NCI-H82 (cell line): ENCODE measurements at regions not wholly inside any gene's neighbourhood (a gene's known extent, or its start where the extent isn't known, plus 50 kb on each side); places are given as distances from the start of the nearest gene placed in this dataset.
"Not testable (repeated sequence)": the region's sequence is repeated elsewhere in the genome, so short reads cannot be mapped to it uniquely, and the experiment has no call there.

Experiments used
- DNase-seq: peaks from one replicate; lab custom pipeline; 2025; lab: John Stamatoyannopoulos, UW

DNA sequence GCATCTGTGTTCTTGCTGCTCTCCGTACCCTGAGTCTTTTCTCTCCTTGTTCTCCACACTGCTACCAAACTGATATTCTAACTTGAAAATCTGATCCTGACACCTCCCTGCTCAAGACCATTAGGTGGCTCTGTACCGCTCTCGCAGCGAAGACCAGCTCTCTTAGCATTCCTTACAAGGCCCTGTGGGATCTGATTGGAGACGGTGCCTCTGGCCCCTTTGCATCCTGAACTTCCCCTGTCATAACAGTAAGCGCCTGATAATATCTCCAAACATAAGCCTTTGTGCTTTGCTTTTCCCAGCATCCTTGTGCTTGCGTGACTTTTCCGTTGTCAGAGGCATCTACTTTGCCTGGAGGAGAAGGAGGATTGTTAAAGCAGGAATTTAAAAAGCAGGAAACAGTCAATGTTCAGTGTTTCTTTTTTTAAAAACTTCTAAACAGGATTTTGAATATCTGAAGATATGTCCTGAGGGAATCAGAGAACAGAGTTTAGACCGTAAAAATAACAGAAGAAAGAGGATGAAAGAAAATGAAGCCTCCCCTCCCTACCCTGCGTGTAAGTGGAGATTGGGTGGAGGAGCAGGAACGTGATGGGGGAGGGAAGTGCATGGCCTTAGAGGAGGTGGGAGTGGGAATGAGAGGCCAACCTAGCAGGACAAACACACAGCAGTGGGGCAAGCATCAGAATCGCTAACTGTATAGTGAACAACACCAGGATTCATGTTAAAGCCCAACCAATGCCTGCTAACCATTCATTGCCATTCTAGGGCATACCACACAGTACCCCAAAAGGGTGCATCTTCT, 89.2 kb upstream of the STMND1 start:
- DNase-seq: no peak

DNA sequence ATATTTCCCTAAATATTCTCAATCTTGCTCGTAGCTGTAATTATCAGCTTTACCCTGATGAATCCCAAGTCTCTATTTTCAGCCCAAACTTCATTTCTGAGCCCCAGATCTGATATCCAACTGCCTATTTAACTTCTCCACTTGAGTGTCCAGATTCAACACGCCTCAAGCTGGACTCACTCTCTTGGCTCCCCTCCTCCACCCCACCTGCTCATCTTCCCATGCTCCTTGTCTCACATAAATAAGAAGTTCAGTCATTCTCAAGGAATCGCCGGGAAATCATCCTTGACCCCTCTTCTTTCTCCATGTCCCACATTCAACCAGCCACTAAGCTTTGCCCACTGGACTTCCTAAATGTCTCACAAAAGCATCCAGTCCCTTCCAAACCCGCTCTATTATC, 89.9 kb upstream of the STMND1 start:
- no peak for DNase-seq

DNA sequence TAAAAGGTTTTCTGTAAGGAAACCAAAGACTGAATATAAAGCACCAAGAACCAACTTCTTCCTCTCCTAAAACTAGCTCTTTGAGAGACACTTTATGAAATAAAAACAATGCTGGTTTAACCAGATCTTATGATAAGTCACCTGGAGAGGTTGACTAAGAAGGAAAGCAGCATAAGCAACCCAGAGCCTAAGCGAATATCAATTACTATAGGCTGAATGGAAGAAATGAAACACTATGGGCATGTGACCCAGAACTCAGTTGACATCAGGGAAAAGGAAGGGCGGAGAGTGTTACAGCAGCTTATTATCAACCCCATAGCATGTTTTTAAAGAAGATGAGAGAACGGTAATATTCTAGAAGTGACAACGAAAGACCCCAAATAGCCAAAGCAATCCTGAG, 94.1 kb upstream of the STMND1 start:
- no peak for DNase-seq

DNA sequence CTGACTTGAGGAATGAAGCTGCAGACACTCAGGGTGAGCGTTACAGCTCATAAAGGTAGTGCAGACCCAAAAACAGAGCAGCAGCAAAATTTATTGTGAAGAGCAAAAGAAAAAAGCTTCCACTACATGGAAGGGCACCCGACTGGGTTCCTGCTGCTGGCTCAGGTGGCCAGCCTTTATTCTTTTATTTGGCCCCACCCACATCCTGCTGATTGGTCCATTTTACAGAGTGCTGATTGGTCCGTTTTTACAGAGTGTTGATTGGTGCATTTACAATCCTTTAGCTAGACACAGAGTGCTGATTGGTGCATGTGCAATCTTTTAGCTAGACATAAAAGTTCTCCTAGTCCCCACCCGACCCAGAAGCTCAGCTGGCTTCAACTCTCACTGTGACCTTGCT, 95.3 kb upstream of the STMND1 start:
- no peak for DNase-seq

DNA sequence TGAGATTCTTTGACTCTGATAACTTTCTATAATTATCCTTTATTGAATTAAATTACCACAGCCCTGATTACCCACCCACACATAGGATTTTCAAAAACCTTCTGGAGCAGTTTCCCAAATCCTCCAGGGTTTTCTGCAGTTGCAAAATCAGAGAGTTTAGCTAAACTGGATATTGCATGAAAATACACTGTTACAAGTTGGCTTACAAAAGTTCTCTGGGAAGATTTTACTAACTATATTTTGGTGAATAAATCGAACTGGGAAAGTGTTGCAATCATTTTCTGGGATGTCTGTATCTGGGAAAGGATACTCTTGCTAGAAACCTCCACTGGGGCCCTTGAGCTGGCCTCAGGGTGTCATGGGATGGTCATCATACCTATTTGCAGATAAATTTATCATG, 97.6 kb upstream of the STMND1 start:
- DNase-seq: no peak

DNA sequence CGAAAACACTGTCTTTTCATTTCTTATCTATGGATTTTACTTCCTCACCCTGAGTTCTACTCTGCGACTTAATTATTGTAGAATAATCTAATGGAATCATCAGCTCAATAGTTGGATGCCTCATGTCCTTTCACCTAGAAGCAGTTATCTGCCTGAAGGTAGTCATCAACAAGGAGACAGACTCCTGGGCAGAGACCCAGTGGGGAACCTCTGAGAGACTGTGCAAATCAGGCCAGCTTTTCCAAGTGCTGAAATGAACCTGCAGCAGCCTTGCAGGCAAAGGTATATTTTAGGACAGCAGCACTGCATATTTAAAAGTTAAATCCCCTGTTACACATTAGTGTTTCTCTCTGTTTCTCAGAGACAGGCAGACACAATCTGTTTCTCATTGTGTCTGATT, 99.7 kb upstream of the STMND1 start:
- no peak for DNase-seq

DNA sequence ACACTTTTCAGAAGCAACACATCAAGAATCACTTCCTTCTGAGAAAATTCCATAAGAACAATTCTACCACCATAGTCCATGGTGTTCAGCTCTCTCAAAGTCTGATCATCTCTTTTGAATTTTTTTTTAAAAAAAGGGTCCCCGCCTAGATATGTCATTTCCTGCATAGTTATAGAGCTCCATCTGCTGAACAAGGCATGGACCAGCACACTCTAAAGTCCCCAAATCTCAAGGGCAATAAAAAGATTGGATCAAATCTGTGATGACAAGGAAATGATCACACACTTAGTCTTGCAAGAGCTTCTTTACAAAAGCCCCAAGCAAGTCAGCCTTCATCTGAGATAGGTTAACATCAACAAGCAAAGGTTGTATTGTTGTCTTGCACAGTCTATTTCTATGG, 100.7 kb upstream of the STMND1 start:
- DNase-seq: no peak

DNA sequence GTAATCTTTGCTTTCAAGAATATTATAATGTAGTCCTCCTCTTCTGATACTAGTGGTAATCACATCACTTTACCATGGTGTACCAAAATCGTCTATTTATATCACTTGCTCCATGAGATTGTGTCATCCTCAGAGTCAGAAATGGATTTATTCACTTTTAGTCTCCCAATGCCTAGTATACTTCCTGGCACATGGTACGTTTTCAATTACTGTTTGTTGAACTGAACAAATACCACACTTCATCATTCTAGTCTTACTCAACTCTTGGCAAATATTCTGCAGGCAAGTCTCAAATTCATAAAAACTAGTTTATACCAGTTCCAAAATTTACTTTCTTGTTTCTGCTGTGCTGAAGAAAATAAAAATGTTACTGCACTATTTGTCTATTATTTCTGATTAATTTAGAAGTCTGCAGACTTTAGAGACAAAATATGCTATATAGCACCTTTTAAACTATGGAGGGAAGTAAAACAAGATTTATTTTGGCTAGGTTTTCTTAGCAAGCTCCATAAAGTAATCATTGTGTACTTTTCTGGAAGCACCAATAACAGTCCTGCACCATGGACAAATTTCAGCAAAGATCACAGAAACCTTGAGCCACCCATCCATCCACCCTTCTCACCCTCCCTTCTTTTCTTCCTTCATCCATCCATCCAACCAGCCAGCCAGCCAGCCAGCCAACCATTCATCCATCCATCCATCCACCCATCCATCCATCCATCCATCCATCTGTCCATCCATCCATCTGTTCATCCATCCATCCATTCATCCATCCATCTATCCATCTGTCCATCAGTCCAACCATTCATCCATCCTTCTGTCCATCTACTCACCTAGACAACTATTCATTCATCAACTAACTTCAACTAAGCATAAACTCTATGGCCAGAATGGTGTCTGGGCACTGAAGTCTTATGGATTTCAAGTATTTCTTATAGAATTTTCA, 102.1 kb upstream of the STMND1 start:
- no peak for DNase-seq

DNA sequence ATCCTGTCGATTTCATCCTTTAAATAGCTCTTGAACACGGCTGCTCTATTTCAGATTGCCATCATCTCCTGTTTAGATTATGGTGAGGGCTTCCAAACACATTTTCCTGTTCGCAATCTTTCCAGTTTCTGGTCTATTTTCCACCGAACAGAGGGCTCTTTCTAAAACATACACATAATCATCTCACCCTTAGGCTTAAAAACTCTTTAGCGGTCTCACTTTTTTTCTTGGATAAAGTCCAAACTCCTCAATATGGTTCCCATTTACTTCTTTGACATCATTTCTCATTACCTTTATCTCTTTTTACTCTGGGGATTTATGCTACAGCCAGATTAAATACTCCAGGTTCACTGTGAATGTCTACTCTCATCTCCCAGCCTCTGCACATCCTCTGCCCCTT, 103.4 kb upstream of the STMND1 start:
- DNase-seq: no peak

DNA sequence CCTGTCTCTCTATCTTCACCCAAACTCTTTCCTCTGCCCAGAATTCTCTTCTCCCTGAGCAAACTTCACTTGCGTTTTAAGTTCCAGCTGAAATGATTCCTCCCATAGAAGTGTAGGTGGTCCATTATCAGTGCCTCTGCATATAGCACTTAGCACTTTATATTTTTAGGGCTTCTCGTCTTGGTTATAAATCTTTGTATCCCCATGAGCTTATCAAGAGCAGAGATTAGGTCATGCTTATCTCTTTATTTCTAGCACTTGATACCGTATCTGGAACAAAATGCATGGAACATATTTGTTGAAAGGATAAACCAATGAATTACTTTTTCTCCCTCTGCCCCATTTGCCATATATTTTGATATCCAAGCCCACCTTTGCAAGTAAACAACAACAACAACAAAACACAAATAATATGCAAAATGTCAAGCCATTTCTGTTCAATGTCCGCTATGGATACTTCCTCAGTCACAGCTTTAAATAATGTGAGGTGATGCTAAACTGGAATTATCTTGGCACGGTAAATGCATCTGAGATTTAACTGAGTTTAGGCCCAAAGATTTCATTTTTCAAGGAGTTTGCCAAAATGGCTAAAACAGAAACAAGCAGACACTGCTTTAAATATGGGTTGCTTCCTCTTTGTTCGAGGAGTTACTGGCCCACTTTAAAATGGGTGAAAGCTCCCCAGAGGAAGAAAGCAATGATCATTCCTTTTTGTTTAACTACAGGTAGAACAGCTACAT, 106.2 kb upstream of the STMND1 start:
- DNase-seq: no peak

DNA sequence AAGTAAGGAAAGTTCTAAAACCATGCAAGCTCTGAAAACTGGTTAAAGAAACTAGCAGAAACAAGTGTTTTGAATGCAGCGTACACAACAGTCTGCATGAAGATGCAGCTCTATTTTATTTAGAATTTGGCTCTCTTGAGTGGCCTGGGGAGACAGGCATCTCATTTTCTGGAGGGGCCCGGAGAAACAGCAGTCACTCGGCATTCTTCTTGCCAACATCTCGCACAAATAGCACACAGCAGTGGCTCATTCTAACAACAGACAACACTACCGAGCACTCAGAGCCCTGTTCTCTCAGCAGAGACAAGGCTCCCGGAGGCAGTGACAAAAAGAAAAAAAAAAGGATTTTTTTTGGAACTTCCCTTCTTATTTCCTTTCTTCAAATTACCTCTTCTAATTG, 108.5 kb upstream of the STMND1 start:
- DNase-seq: no peak

DNA sequence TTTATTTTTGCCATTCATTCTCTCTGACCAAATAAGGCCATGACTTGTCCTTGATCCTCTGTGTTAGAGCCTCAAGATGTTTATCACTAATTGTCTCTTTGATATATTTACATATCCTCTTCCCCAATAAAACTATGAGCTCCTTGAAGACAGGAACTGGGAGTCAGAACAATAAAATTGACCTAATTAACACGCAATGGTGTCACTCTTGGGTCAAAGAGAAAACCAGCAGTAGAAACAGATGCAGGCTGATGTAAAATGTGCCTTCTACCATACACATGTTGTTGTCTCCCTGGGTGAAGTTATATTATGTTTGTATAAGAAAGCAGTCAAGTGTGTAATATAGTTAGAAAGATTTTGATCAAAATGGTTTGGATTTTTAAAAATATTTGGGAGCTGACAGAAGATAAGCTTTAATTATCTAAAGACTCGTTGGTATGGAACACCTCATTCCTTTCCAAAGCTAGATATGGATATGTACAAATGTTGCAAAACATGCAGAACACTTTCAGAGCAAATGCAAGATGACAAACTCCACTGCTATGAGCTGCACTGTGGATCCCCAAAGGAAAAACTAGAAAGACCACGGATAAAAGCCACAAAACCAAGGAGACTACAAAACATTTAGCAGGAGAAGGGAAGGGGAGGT, 109.7 kb upstream of the STMND1 start:
- DNase-seq: no peak

DNA sequence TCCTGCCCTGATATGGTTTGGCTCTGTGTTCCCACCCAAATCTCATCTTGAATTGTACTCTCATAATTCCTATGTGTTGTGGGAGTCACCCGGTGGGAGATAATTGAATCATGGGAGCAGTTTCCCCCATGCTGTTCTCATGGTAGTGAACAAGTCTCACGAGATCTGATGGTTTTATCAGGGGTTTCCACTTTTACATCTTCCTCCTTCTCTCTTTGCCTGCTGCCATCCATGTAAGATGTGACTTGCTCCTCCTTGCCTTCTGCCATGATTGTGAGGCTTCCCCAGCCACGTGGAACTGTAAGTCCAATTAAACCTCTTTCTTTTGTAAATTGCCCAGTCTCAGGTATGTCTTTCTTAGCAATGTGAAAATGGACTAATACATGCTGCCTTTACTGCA, 111.9 kb upstream of the STMND1 start:
- DNase-seq: not testable (repeated sequence)

DNA sequence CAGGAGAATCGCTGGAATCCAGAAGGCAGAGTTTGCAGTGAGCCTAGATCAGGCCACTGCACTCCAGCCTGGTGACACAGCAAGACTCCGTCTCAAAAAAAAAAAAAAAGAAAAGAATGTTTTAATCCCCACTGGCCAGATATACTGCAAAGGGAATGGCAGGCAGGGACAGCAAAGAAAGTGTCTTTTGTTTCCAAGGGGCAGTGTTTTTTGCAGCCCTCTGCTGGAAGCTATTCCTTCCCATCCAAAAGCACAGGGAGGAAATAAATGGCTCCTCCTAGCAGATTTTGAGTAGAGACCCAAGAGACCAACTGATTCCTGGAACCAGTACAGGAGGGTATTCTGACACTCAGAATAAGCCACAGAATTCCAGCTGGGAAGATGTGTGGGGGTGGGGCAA, 112.5 kb upstream of the STMND1 start:
- DNase-seq: no peak

DNA sequence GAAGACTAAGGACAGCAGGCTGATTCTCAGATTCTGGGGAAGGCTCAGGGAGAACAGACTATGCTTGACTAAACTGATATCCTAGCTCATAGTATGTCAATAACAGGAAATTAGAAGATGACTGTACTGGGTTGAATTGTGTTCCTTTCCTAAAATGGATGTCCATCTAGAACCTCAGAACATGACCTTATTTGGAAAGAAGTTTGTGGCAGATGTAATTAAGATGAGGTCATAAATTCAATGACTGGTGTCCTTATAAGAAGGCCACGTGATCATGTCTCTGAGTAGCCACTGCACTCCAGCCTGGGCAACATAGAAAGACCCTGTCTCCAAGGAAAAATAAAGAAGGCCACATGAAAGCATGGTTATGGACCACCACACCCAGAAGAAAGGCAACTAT, 113.9 kb upstream of the STMND1 start:
- DNase-seq: no peak

DNA sequence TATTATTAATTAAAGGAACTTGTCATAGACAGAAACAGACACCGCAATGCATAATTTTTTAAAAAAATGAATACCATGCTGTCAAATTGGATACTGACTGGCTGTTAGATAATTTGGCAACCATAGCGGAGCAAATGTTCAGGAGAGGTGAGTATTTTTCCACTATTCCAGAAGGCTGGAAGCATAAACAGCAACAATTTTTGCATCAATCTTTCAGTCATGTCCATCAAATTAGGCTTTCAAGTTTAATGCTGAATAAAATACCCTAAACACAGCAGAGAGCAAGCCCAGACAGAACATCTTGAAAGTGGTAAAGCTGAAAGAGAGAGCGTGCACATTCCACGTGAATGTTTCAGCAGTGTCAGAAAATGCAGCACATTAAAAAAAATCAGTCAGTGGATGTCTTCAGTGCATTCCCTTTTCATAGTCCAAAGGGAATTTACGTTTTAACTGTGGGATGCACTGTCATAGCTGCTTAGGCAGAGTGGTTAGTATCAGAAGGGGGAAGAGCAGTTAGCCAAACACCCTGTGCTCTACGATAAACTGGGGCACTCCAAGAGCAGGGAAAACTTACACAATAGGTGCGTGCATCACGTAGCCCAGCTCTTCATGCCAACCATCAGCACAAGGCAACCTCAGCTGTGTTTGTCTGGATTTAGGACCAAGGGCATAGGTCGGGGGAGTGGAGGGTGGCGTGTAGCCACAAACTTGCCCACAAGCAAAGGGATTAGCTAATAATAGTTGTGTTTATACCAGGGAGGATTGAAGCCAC, 116.2 kb upstream of the STMND1 start:
- no peak for DNase-seq

DNA sequence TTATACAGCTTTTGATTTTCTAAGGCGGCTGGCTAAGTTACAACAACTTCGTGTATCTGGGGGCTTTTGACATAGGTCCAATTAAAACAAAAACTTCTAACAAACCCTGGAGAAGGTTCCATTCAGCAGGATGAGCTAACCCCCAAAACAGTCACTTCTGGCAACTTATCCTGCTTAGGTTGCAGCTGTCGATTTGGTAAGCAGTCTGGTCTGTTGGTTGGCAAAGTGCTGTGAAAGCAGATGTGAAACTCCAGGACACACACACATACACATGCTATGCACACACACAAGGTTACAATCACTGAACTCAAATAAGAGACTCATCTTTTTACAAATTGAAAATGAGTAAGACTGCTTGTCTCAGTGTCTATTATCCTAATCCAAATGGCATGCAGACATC, 119.0 kb upstream of the STMND1 start:
- DNase-seq: no peak

DNA sequence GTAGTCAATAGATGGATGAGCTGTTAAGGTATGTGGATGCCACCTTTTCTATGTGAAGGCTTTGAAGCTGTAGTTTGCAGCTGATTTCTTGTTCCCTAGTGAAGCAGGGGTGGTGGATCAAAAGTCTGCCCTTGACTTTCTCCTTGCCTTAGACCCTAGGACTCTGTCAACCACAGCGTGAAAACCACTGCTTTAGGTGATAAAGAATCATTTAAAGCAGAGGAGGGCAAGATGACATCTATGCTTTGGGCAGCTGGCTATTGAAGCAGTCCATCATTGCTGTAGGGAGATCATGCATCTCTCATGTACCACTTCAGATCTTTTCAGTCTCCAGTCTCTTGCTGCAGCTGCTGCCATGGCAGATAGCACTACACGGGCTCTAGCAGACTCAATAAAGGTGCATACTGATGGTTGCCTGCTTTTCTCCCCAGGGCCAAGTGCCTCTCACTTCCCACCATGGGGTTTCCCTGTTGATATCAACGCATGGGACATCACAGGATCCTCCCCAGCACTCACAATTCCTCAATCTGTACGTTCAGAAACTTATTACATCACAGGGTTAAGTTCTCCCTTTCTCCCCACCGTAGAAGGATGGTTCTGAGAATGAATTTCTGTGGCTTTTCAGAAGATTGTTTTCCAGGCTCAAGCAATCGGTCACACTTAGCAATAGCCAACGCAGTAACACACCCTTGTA, 122.0 kb upstream of the STMND1 start:
- DNase-seq: no peak

DNA sequence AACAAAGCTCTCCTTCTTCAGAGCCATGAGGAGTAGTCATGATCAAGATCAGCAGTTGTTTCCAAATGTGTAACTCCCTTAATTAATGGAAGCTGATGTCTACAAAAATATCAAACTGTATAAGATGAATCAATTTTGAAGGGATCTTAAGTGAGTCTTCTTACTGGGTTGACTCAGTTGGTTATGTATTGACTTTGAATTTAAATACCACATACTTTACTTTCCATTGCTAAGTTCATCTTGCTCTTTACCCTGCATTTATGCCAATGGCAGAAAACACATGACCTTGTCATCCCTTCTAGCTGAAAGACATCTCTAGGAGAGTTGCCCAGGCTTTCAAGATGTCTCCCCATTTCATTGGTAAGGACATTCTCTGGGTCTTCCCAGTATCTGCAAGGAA, 123.2 kb upstream of the STMND1 start:
- DNase-seq: no peak

DNA sequence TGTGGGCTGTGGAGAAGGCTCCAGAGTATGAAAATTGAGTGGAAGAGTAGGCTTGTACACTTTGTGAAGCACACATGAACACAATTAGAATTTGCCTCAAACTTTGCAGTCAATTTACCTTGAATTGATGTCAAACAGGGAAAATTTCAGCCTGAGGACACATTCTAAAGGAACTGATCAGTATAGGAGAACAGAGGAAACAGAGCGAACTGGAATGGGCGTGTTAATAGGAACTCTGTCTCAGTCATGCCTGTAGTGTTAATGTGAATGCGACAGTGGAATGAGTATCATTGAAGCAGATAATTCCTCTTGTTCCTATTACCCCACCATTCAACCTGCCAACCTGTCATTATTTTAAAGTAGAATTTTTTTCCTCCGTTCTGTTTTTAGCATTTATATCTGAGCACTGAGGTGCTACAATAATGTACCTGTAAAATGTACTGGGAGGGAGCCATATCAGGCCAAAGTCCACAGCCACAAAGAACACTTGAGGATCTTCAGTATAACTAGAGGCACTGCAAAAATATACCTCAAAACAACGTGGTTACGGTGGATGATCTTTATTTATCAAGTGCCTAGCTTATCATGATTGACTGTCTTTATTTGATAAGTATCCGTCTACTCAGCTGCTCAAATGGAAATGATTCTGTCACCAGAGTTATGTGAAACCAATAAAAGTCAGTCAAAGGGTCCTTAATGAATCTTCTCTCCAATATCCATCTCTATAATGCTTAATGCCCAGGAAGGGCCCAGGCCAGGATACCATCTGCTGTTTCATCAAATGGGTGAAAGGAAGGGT, 125.3 kb upstream of the STMND1 start:
- DNase-seq: no peak
